Hepatocyte (in vitro differentiated cells): ENCODE measurements at regions not wholly inside any gene's neighbourhood (a gene's known extent, or its start where the extent isn't known, plus 50 kb on each side); places are given as distances from the start of the nearest gene placed in this dataset.

Experiments
- DNase-seq: peaks from one replicate; pipeline ENCODE4 v3.0.0-alpha.2; 2016; ENCODE audit warnings: low spot score
- H2AFZ ChIP-seq: fragments of 200-600 bp; sonication (generic); 2 replicates; pipeline ENCODE4 v1.6.0; 2016; ENCODE audit warnings: antibody characterized with exemption, mild to moderate bottlenecking
- H3K27ac ChIP-seq: fragments of 200-600 bp; sonication (generic); 2 replicates; pipeline ENCODE4 v1.5.1; 2016; ENCODE audit warnings: mild to moderate bottlenecking
- H3K27me3 ChIP-seq: fragments of 200-600 bp; sonication (generic); 2 replicates; pipeline ENCODE4 v1.6.1; 2016
- H3K36me3 ChIP-seq: fragments of 200-600 bp; sonication (generic); replicated peaks from 2 replicates; pipeline ENCODE4 v1.5.1; 2016; ENCODE audit warnings: low read depth; ENCODE audit not compliant: insufficient read depth
- H3K4me1 ChIP-seq: fragments of 200-600 bp; sonication (generic); 2 replicates; pipeline ENCODE4 v1.5.1; 2016; ENCODE audit warnings: mild to moderate bottlenecking, moderate library complexity; ENCODE audit not compliant: insufficient read depth
- H3K4me2 ChIP-seq: fragments of 200-600 bp; sonication (generic); 2 replicates; pipeline ENCODE4 v1.6.0; 2016
- H3K4me3 ChIP-seq: fragments of 200-600 bp; sonication (generic); 2 replicates; pipeline ENCODE4 v1.5.1; 2016; ENCODE audit warnings: mild to moderate bottlenecking
- H3K79me2 ChIP-seq: fragments of 200-600 bp; sonication (generic); 2 replicates; pipeline ENCODE4 v1.6.0; 2017; ENCODE audit warnings: mild to moderate bottlenecking
- H3K9me2 ChIP-seq: fragments of 200-600 bp; sonication (generic); replicated peaks from 2 replicates; pipeline ENCODE4 v1.6.0; 2017; ENCODE audit warnings: mild to moderate bottlenecking; ENCODE audit not compliant: insufficient read depth
- H3K9me3 ChIP-seq: fragments of 200-600 bp; sonication (generic); 2 replicates; pipeline ENCODE4 v1.5.1; 2016; ENCODE audit warnings: low read depth, mild to moderate bottlenecking
- H4K20me1 ChIP-seq: fragments of 200-600 bp; sonication (generic); 2 replicates; pipeline ENCODE4 v1.6.0; 2016; ENCODE audit warnings: mild to moderate bottlenecking; ENCODE audit not compliant: insufficient read depth, poor library complexity, severe bottlenecking
- CTCF ChIP-seq: fragments of 200-600 bp; sonication (generic); IDR thresholded peaks from 2 replicates; pipeline ENCODE4 v1.5.1; 2016; ENCODE audit warnings: antibody characterized with exemption, mild to moderate bottlenecking; ENCODE audit not compliant: poor library complexity
- EZH2 ChIP-seq: fragments of 200-600 bp; sonication (generic); IDR thresholded peaks from 2 replicates; pipeline ENCODE4 v1.6.1; 2016; ENCODE audit warnings: antibody characterized with exemption, mild to moderate bottlenecking, borderline replicate concordance
- EZH2phosphoT487 ChIP-seq: fragments of 200-600 bp; sonication (generic); IDR thresholded peaks from one replicate; pipeline ENCODE4 v1.6.1; 2018; ENCODE audit warnings: antibody characterized with exemption, mild to moderate bottlenecking, low read depth, moderate library complexity; ENCODE audit not compliant: unreplicated experiment, severe bottlenecking
- WGBS: methylation state at CpG from one replicate; pipeline ENCODE4 v1.1.6; 2016; ENCODE audit warnings: low lambda C conversion rate; ENCODE audit errors: missing lambda C conversion rate; 5-methylcytosine and 5-hydroxymethylcytosine counted together

- no peaks in the 10 kb centered on the region for H3K79me2 ChIP-seq
- no peak for DNase-seq
- no peaks in the 10 kb centered on the region for H3K9me2 ChIP-seq
- H3K4me3 ChIP-seq, result no peak overlapping the region
- TF ChIP-seq CTCF (no peak), EZH2phosphoT487 (no peak), EZH2 (no peak)
- H2AFZ ChIP-seq, result no peak overlapping the region
- H4K20me1 ChIP-seq, result no peaks in the 10 kb centered on the region
- H3K27ac ChIP-seq, result no peak overlapping the region
- no peaks in the 10 kb centered on the region for H3K9me3 ChIP-seq
- H3K27me3 ChIP-seq, result no peaks in the 10 kb centered on the region
- H3K4me1 ChIP-seq, result no peaks in the 10 kb centered on the region
- H3K36me3 ChIP-seq, result no peaks in the 10 kb centered on the region
- no peak overlapping the region for H3K4me2 ChIP-seq
Observed at GRCh38 chr5:99865159-99865558, 670.0 kb upstream of the FAM174A start.

- no peak overlapping the region for H3K27ac ChIP-seq
- no peaks in the 10 kb centered on the region for H3K79me2 ChIP-seq
- H3K27me3 ChIP-seq, result no peaks in the 10 kb centered on the region
- H3K36me3 ChIP-seq, result no peaks in the 10 kb centered on the region
- H4K20me1 ChIP-seq, result no peaks in the 10 kb centered on the region
- WGBS, result 90% methylated on average over 4 of the region's 4 CpGs
- H3K4me2 ChIP-seq, result no peak overlapping the region
- DNase-seq, result no peak
- no peak overlapping the region for H3K4me3 ChIP-seq
- H3K4me1 ChIP-seq, result no peaks in the 10 kb centered on the region
- H3K9me2 ChIP-seq, result no peaks in the 10 kb centered on the region
- TF ChIP-seq EZH2phosphoT487 (no peak), EZH2 (no peak), CTCF (no peak)
- H3K9me3 ChIP-seq, result no peaks in the 10 kb centered on the region
- H2AFZ ChIP-seq, result no peak overlapping the region
Observed at GRCh38 chr5:99835791-99836190, 699.4 kb upstream of the FAM174A start.

GRCh38 chr5:99827136-99827535, 708.0 kb upstream of the FAM174A start:
- no peak overlapping the region for H3K27ac ChIP-seq
- 96% methylated on average over 2 of the region's 2 CpGs for WGBS

More at GRCh38 chr5:99827136-99827535, 708.0 kb upstream of the FAM174A start:
- no peak overlapping the region for H3K4me2 ChIP-seq
- no peak overlapping the region for H3K4me3 ChIP-seq
- H3K27me3 ChIP-seq, result no peaks in the 10 kb centered on the region
- no peak overlapping the region for H2AFZ ChIP-seq
- H3K9me3 ChIP-seq, result no peaks in the 10 kb centered on the region
- H3K9me2 ChIP-seq, result no peaks in the 10 kb centered on the region
- no peaks in the 10 kb centered on the region for H3K79me2 ChIP-seq
- H4K20me1 ChIP-seq, result no peaks in the 10 kb centered on the region
- no peaks in the 10 kb centered on the region for H3K36me3 ChIP-seq
- no peaks in the 10 kb centered on the region for H3K4me1 ChIP-seq
- no peak for DNase-seq
- TF ChIP-seq EZH2, result no peak
- TF ChIP-seq EZH2phosphoT487, result no peak
- no peak for TF ChIP-seq CTCF
